Ishikawa (cell line): ENCODE measurements at regions not wholly inside any gene's neighbourhood (a gene's known extent, or its start where the extent isn't known, plus 50 kb on each side); places are given as distances from the start of the nearest gene placed in this dataset.

Source experiments
- EP300 ChIP-seq: IDR thresholded peaks from 2 replicates; pipeline ENCODE4 v1.6.1; 2012; ENCODE audit warnings: borderline replicate concordance
- MAX ChIP-seq: IDR thresholded peaks from 2 replicates; pipeline ENCODE4 v1.6.1; 2012
- RAD21 ChIP-seq: IDR thresholded peaks from 2 replicates; pipeline ENCODE4 v1.6.1; 2012; ENCODE audit warnings: low read depth
- REST ChIP-seq: IDR thresholded peaks from 2 replicates; pipeline ENCODE4 v1.6.1; 2012; ENCODE audit warnings: low read depth, mild to moderate bottlenecking
- TCF12 ChIP-seq: IDR thresholded peaks from 2 replicates; pipeline ENCODE4 v1.6.1; 2012; ENCODE audit warnings: low read depth
- USF1 ChIP-seq: IDR thresholded peaks from 2 replicates; pipeline ENCODE4 v1.6.1; 2012
- YY1 ChIP-seq: IDR thresholded peaks from 2 replicates; pipeline ENCODE4 v1.6.1; 2012; ENCODE audit warnings: low read depth

GRCh38 chr4:29295280-29295679, 1424.9 kb upstream of the PCDH7 start:
- TF ChIP-seq EP300: no peak
- no peak for TF ChIP-seq USF1
- no peak for TF ChIP-seq YY1
- no peak for TF ChIP-seq REST
- TF ChIP-seq MAX: no peak
- no peak for TF ChIP-seq TCF12
- TF ChIP-seq RAD21: no peak
